ENCODE measurements at regions not wholly inside any gene's neighbourhood (a gene's known extent, or its start where the extent isn't known, plus 50 kb on each side); places are given as distances from the start of the nearest gene placed in this dataset.

- intact Hi-C loops (cut with micrococcal nuclease) = no loop called here
- no peak for DNase-seq
- no peak for ATAC-seq
Measured at GRCh38 chr20:17844549-17845298, 123.9 kb downstream of the SNX5 start.

DNA sequence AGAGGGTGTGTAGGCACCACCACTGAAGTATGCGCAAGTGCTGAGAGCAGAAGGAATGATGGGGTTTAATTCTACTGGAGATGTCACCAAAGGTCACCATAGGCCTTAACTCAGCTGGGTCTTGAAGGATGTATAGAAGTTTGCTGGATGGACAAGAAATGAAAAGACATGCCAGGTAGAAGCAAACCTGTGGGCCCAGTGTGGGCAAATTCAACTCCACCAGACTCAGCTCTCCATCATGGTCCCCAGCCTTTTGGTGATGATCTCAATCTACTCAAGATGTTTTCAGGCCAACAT lies 124.5 kb downstream of the SNX5 start:
- ATAC-seq (no peak), DNase-seq (no peak)
- intact Hi-C loops (cut with micrococcal nuclease) = no loop called here

GRCh38 chr20:17843246-17844132 lies 125.1 kb downstream of the SNX5 start:
- intact Hi-C loops (cut with micrococcal nuclease) = no loop called here
- DNase-seq (peak; percentile 63), ATAC-seq (peak; percentile 74)

DNA sequence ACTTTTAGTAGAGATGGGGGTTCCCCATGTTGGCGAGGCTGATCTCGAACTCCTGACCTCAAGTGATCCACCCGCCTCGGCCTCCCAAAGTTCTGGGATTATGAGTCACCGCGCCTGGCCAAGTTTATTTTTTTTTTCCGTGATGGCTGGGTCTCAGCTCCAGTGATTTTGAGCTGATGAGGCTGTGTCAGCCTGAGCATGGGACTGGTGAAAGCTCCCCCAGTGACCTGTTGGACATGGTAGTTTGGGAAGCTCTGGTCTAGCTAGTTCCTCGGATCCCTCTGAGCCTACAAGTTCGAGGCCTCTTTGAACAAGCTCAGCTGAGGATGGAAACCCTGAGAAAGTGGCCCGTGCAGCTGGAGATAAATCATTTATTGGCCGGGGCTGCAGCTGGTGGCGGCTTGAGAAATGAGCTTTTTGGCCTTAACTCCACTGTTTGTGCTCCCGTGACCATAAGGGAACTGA lies 126.8 kb downstream of the SNX5 start:
- ATAC-seq (peak; percentile 83), DNase-seq (peak; percentile 68)
- intact Hi-C loops (cut with micrococcal nuclease) = no loop called here

- no peak for ATAC-seq
- intact Hi-C loops (cut with micrococcal nuclease) = no loop called here
Measured at GRCh38 chr20:17840423-17840822, 128.2 kb downstream of the SNX5 start.

GRCh38 chr20:17838921-17839320 lies 129.7 kb downstream of the SNX5 start:
- ATAC-seq = no peak
- intact Hi-C loops (cut with micrococcal nuclease) = no loop called here
- no peak for DNase-seq

More at GRCh38 chr20:17840423-17840822, 128.2 kb downstream of the SNX5 start:
- DNase-seq = no peak

DNA sequence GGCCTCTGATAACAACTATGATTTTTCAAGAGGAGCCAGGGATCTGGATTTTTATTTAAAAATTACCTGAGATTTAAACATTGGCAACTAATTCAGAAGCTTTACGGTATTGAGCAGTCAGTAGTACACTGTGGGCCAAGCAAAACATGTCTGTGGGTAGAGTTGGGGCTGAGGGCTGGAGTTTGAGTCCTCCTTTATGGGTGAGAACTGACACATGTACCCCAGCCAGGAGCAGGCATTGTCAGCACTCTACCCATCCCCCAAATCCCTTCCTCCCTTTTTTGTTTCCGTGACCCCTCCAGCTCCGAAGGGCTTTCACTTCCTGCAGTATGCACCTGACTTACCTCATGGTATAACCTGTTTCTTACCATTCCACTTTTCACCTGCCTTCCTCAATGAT lies 131.4 kb downstream of the SNX5 start:
- ATAC-seq (no peak), DNase-seq (no peak)
- intact Hi-C loops (cut with micrococcal nuclease) = no loop called here

GRCh38 chr20:17836303-17836861 lies 132.2 kb downstream of the SNX5 start:
- peak; percentile 93 for ATAC-seq
- peak; percentile 86 for DNase-seq
- intact Hi-C loops (cut with micrococcal nuclease) = no loop called here

DNA sequence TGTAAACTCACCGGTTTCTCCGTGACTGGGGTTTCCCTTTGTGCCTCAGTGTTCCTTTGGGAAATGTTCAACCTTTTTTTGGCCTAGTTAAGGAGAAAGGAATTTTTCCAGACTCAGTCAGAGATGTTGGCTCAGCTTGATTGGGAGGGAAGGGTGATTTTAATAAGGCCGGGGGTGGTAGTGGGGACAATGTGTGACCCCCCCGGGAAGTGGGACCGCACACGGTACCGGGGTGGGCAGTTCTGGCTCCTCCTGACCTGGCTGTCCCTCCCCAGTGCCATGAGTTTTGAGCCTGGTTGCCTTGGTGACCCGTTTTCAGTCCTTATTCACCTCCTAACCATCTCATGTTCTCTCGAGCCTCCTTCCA lies 132.7 kb downstream of the SNX5 start:
- DNase-seq = no peak
- intact Hi-C loops (cut with micrococcal nuclease) = no loop called here
- peak; percentile 32 for ATAC-seq

- intact Hi-C loops (cut with micrococcal nuclease) = no loop called here
- DNase-seq = peak; percentile 67
Measured at GRCh38 chr20:17835240-17835933, 133.2 kb downstream of the SNX5 start.

GRCh38 chr20:17834804-17835203 lies 133.8 kb downstream of the SNX5 start:
- intact Hi-C loops (cut with micrococcal nuclease) = no loop called here
- DNase-seq = no peak
- ATAC-seq = no peak

More at GRCh38 chr20:17835240-17835933, 133.2 kb downstream of the SNX5 start:
- peak; percentile 63 for ATAC-seq

DNA sequence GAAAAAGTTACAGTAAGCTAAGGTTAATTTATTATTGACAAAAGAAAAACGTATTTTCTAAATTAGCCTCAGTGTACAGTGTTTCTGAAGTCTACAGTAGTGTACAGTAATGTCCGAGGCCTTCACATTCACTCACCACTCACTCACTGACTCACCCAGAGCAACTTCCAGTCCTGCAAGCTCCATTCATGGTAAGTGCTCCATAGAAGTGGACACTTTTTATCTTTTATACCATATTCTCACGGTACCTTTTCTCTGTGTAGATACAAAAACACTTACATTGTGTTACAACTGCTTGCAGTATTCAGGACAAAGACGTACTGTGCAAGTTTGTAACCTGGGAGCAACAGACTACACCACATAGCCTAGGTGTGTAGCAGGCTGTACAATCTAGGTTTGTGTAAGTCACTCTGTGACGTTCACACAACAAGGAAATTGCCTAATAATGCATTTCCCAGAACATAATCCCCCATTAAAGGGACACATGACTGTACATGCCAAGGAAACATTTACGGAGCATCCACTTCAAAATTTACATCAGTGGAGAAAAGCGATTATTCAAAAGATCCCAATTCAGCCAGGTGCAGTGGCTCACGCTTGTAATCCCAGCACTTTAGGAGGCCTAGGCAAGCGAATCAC lies 133.4 kb downstream of the BANF2 start:
- ATAC-seq (no peak), DNase-seq (no peak)
- intact Hi-C loops (cut with micrococcal nuclease) = no loop called here

GRCh38 chr20:17832236-17832915 lies 132.6 kb downstream of the BANF2 start:
- no peak for ATAC-seq
- no peak for DNase-seq
- intact Hi-C loops (cut with micrococcal nuclease) = no loop called here

GRCh38 chr20:17828598-17829144 lies 128.9 kb downstream of the BANF2 start:
- intact Hi-C loops (cut with micrococcal nuclease) = no loop called here
- ATAC-seq (no peak), DNase-seq (no peak)

GRCh38 chr20:17827759-17828559 lies 128.2 kb downstream of the BANF2 start:
- no peak for DNase-seq
- intact Hi-C loops (cut with micrococcal nuclease) = no loop called here
- no peak for ATAC-seq

GRCh38 chr20:17827079-17827478 lies 127.3 kb downstream of the BANF2 start:
- ATAC-seq = no peak
- intact Hi-C loops (cut with micrococcal nuclease) = no loop called here
- DNase-seq = no peak

GRCh38 chr20:17825960-17826843 lies 126.4 kb downstream of the BANF2 start:
- DNase-seq (no peak), ATAC-seq (no peak)
- intact Hi-C loops (cut with micrococcal nuclease) = no loop called here
